T-helper 1 cell (primary cell): ENCODE measurements at regions not wholly inside any gene's neighbourhood (a gene's known extent, or its start where the extent isn't known, plus 50 kb on each side); places are given as distances from the start of the nearest gene placed in this dataset.

Source experiments
- DNase-seq, 5 donors: peaks; one replicate each; pipeline ENCODE4 v3.0.0-alpha.2; 2012 to 2020

DNA sequence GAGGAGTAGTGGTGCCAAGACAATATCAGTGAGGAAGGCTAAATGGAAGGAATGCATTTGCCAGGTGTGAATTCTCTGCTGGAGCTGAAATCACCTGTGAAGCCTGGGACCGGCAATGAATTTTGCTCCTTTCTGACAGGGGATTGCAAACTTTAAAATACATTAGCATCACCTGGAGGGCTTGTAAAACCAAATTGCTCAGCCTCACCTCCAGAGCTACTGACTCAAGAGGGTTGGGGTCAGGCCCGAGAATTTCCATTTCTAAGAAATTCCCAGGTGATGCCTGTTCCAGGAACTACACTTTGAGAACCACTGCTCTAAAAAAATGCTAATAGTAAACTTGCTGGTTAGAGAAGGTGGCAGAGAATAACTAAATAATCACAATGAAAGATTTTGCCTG, 445.6 kb upstream of the RBMS3 start:
- DNase-seq, result no peak

DNA sequence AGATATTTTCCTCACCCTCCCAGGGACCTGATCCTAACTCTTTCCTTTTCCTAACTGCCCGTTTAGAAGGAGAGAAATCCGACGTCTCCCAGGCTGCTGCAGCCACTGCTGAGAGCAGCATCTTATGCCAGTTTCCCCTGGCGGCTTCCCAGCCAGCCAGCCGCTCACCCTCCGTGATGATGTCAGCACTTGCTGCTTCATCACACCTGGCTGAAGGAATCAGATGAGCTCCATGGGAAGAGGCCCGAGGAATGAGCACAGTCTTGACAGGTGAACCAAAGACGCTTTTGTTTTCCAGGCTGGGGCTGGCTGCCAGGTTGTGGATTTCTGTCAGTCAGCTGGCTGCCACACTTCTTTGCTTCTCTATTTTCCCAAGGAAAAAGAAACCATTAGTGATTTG, 445.1 kb upstream of the RBMS3 start:
- DNase-seq, result no peak

DNA sequence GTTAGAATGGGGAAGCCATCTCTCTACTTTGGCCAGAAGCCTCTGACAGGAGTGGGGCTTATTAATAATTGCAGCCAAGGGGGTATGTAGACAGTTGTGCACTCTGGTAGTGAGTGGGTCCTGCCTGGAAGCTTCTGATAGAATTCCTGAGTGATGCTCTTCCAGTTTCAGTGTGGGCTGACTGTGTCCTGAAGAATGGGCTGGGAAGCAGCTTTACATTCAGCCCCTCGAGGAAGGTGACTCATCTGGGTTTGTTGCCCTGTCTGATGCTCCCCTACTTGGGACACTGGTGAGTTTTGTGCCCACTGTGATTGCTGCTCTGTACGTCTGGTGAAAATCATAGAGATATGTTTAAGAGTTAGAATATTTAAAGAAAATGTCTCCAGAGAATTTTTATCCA, 444.7 kb upstream of the RBMS3 start:
- DNase-seq, result no peak

DNA sequence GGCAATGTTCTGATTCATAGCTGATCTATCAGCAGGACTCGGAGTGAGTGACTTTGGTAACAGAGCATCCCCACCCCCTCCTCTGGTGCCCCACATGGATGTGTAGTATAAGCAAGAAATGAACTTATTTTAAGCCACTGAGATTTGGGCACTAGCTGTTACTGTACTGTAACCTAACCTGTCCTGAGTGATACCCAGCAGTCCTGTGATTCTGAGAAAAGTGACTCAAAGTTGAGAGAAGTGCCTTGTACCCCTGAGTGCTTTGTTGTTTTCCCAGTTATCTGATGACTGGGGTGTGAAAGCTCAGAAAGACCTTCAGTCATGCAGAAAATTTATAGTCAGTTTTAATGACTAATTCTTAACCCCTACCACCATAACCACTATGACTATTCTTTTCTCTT, 439.9 kb upstream of the RBMS3 start:
- peak in 1 of 5 donors; percentile 86 for DNase-seq

DNA sequence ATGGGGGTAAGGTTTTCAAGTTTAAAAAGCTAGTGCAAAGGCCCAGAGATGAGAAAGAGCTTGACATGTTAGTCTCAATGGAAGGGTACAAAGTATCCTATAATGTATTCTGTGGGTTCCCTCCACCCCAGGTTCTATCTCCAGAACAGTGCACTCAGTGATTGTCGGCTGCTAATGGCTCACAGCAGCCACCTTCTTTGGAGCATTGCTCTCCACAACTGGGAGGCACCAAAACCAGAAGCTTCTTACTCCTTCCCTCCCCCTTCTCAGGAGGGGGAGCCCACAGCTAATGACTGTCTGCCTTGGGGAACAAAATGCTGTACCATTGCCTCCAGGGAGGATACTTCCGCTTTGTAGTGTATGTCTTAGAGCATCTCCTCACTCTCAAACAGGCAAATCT, 439.4 kb upstream of the RBMS3 start:
- DNase-seq, result peak in 1 of 5 donors; percentile 47

DNA sequence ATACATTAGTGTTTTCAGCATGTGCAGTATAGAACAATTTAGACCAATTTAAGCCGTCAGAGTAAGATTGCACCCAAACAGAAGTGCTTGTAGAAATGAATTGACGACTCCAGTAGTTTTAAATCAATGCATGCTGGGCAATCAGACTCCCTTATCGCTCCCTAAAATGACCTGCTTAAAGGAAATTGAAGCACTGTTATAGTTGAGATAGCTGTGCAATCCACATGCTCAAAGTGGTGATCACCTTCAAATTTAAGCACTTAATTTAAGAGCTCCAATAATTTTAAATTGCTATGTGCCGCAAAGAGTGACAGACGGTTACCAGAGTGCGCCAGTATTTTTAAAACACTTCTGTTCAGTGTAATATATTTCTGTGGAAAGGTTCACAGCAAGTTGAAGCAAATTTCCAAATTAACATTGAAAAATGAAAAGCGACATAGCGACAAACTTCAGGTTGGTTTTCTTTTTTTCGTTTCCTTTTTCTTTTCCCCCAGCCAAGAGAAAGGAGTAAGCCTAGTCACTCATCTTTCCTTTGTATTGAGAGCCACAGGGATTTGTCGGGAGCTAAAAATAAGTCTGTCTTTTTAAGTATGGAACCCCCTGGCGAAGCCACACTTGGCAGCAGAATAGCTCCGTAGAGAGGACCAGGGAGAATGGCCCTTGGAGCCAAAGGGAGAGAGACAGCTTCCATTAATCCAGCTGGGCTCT, 436.4 kb upstream of the RBMS3 start:
- DNase-seq, result no peak

DNA sequence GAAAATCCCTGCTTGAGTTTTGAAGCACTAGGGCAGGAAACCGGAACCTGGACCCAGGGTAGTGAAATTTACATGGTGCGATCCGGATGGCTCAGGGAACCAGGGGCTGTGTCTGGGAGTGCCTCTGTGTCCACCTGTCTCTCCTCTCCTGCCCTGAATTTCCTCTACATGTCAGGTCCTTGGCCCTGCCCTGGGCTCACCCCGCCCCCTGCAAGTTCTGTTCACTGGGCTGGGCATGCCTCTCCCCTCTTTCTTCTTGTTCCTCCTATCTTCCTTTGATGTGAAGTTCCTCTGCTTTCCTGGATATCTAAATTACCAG, 435.9 kb upstream of the RBMS3 start:
- DNase-seq, result no peak

DNA sequence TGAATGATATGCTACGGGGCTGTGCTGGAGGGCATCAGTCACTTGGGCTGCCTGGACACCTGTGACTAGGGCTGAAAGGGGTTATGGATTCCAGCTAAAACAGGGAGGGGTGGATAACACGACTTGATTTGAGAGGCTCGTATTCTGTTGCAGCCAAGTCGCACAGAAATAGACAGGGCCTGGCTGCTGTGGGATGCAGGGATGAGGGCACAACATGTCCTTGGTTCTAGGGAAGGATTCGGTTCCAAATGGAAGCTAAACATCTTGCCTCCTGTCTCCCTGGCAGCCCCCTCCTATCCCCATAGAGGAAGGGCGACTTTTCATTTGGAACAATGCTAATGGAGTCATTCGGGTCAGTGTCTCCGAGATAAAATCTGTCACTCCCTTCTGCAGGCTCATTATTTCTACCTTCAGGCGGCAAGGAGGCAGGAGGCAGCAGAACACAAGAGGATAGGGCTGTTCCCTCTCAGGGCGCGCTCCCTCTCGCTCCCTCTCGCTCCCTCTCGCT, 433.8 kb upstream of the RBMS3 start:
- DNase-seq, result no peak

DNA sequence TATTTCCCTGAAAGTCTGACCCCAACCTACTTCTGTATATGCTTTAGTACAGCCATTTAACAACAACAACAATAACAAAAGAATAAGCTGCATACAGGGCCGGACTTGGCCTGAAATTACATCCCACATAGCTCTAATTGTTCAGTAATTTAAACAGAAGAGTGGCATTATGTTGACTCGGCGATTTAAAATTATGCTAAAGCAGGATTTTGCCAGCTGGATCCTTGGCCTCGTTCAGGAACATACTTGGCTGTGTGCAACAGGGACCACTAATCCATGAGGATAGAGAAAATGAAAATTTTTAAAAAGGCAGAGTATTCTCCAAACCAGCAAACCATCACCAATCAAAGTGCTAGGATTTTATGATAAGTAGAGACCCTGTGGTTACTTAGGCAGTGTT, 433.1 kb upstream of the RBMS3 start:
- DNase-seq, result no peak

DNA sequence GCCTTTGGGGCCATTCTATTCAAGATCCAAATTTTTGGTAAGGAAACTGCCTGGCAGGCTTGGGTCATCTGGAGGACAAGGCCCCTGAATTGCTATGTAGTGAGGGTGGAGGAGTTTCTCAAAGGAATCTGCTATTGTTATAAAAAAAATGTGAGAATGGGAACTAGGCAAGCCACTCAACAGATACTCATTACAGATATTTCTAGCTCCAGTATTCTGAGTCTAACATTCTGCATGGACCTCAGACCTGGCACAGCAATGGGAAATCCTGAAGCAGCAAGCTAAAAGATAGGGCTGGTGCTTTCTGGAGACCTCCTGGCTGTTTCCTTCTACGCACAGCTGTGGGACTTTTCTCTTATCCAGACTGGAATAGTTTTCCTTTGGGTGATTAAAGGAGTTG, 430.7 kb upstream of the RBMS3 start:
- DNase-seq, result no peak

DNA sequence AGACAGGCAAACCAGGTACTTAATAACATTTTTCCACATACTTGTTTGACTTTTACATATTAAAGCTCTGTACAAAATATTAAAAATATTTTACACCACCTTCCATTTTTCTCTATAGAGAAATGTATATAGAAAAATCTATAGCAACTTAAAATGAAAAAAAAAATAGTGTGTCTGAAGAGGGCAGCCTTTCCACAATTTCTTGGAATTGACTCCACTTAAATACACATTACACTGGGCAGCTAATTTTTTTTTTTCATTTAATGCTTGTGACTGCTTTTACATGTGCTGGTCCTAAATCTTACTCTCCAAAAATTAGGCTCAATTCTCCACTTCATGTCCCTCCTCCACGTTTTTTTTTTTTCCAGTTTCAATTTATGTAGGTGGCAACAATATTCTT, 427.0 kb upstream of the RBMS3 start:
- DNase-seq, result no peak

DNA sequence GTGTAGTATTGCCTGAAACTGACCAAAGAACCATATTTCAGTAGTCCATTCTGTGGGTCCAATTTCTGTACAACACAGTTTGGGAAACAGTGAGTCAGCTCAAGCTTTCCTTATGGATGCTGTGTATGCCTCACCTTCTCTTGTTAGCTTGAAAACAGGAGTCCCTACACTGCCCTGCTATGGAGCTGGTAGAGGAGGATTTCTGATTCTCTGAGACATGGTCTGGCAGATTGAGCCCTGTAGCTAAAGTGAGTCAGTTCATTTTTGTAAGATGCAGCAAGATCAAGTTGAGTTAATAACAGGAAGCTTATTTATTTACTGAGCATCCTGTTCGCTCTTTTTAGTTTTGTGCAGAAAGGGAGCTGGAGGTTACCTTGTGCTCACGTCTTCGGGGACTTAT, 424.1 kb upstream of the RBMS3 start:
- DNase-seq, result no peak

DNA sequence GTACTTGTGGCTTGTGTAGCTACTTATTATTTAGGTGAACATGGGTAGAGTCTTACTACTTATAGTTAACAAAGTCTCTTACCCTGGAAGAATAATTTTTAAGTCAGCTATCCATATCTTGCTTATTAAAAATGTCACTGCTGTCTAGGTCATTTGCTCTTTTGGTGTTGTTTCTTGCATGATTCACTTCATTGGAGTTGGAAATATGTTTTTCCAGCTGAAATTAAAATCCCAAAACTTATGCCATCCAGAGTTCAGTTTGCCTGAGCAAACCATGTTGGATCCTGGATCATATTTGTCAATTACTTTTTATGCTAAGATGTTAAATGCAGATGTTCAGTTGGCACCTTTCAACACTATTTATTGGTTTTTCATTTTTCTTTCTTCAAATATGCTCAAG, 421.0 kb upstream of the RBMS3 start:
- no peak for DNase-seq

DNA sequence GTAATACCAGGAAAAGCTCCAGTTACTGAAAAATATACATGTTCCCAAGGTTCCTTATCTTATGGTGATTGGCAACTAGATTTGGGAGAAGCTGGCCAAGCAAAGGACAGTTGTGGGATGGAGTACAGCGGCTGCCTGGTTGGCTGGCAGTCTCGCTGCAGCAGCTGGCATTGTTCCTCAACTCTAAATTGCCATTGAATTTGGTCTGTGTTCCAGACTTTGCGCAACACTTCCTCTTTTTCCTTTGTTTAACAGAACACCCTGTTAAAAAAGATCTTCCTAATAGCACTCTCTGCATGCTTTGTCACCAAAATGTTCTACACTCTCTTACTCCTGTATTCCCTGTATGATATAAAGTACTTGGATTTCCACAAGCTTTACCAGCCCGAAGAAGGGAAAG, 420.6 kb upstream of the RBMS3 start:
- no peak for DNase-seq

DNA sequence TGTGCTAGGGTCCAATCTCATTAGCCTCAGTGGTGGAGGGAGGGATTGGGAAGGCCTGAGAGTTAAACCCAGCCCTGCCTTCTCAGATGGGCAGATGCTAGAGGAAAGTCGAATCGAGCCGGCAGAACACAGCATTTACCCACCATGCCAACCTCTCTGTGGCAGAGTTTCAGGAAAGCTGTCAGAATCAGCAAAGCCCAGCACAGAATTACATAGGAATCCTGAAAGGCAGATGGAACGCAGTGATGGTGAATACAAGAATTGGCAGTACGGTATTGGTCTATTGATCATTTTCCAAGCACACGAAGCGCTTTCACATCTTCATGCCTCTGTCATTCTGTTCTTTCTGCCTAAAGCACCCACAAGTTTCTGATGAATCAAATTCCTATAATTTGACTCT, 417.7 kb upstream of the RBMS3 start:
- DNase-seq, result no peak

DNA sequence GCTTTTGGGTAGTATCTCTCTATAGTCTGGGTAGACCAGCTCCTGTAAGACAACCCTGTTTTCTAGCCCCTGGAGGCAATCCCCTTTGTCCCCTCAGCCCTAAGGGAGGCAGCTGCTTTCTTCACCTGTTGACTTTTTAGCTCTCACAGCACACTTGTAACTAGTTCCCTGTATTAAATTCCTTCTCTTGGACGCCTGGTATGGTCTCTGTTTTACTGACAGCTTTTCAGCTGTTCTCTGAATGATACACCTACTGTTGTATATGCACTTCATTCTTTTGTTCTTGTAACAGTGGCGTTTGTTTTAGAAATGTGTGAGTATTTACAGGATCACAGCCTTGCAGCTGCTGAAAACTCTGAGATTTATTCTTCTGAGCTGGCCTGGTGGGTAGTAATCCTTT, 413.0 kb upstream of the RBMS3 start:
- DNase-seq, result no peak

DNA sequence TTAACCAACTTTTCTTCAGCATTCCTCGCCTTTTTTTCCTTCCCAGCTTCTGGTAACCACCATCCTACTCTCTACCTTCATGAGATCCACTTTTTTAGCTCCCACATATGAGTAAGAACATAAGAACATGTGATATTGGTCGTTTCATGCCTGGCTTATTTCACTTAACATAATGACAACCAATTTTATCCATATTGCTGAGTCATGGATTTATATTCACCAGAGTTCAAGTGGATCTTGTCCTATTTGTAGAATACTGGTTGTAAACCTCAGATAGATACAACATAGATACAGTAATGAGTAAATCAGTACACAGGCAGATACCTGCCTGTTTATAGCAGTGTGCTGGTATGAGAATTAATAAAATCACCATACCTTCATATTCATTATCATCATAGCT, 412.0 kb upstream of the RBMS3 start:
- no peak for DNase-seq

DNA sequence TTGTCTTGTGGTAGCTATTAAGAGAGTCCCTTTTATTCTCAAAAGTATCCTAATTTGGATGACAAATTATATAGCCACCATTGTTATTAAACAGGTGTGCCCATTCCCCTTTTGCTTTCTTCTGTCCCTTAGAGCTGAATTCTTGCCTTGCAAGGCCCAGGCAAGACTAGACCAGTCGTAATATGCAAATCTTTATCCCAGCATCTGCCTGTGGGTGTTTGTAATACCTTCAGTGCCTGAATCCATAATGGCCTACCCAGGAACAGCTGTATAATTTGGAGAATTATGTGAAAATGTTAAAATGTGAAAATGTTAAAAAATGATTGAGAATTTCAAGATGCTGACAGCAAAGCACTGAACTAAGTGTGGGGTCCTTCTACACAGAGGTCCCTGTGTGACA, 403.0 kb upstream of the RBMS3 start:
- DNase-seq, result no peak

DNA sequence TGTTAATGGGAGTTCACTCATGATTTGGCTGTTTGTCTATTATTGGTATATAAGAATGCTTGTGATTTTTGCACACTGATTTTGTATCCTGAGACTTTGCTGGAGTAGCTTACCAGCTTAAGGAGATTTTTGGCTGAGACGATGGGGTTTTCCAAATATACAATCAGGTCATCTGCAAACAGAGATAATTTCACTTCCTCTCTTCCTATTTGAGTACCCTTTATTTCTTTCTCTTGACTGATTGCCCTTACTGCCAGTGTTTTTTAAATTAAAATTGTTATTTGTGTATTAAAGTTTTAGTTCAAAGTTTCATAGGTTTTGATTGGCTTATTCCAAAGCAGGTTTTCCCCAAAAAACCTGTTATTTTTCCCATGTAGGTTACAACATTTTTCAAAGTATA, 390.5 kb upstream of the RBMS3 start:
- no peak for DNase-seq

DNA sequence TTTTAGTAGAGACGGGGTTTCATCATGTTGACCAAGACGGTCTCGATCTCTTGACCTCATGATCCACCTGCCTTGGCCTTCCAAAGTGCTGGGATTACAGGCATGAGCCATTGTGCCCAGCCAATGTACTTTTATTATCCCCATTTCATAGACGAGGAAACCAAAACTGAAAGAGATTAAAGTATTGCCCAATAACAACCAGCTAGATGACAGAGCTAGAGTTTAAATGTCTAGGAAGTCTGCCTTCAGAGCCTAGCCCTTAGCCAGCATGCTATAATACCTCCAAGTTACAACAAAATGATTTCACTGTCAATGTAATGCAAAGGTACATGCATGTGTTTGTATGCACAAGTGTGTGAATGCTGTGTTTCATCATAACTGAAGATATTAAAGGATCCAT, 389.4 kb upstream of the RBMS3 start:
- no peak for DNase-seq

DNA sequence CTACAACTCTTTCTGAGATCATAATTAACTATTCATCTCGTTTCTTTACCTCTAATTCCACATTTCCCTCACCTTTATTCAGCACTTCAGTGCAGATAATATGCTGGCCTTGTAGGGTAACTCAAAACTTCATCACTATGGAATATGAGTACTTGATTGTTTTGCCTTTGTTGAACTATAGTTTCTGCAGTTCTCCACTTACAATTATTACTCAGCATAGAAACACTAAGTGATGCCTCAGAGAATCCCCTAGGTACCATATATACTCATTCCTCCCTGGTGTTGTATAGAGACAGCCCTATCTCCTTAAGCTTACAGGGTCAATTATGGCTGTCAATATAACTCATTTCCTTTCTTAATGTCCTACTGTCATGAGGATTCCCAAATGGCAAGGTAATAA, 380.6 kb upstream of the RBMS3 start:
- no peak for DNase-seq

DNA sequence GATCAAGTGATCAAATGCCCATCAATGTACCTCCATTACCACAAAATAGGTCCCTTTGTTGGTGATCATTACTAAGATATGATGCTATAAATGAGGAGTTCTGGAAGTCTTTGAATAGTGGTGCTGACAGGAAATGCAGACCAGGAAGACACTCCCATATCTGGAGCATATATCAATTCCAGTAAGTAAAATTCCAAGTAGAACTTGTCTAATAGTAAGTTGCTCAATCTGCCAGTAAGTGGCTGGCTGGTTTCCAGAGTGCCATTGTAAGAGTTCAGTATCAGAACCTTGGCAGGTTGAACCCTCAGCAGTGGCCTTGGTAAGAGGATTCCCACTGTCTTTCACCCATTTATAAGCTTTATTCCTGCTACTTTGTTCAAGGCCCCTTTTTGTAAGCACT, 379.9 kb upstream of the RBMS3 start:
- DNase-seq, result no peak

DNA sequence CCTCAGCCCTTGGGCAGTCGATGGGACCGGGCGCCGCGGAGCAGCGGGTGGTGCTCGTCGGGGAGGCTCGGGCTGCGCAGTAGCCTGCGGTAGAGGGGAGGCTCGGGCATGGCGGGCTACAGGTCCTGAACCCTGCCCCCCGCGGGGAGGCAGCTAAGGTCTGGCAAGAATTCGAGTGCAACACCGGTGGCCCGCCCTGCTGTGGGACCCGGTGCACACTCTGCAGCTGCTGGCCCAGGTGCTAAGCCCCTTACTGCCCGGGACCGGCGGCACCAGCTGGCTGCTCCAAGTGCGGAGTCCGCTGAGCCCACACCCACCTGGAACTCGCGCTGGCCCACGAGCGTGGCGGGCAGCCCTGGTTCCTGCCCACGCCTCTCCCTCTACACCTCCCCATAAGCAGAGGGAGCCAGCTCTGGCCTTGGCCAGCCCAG, 377.7 kb upstream of the RBMS3 start:
- no peak for DNase-seq

DNA sequence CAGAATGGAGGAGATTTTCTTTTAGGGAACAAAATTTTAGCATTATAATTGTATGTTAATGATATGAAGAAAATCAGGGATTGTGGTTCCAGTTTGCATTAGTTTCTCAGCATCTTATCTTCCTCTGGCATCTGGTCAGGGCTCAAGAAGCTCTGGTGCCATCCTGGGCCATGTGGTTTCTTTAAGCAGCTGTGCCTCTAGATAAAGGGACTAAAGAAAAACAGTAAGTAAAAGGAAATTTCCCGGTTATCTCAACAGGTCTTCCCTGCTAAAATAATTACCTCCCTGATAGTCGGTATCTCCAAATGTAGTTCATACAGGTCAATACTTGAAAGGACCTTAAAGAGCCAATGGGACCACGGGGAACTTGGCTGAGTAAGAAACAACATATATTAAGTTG, 375.1 kb upstream of the RBMS3 start:
- no peak for DNase-seq

DNA sequence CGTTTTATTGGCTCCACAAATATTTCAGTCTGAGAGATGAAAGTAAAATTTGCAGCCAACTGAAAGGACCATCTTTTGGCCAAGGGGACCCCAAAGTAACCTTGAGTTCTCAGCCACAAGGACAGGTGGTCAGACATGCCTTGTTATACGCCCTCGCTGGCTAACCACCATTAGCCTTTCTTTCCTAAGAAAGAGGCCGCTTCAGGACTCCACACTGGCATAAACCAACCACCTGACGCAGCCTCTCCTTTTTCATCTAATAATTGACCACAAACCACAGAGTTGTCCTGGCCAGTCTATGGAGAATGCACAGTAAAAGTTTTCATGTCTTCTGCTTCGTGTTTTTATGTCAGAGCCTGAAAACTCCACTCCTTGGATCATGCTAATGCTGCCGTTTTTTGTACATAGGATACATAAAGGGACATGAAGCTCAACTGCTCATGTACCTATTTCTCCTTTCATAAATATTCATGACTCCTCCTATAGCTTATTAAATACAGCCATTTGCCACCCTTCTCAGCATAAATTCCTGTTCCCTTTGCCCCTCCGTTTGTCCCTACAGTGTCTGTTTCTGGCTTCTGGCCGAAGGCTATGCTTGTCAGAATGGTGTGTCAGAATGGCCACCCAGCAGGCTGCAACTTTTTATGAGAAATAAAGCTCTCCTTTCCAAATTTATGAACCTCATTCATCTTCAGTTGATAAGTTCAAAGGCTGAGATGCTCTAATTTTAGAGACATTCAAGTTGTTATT, 374.1 kb upstream of the RBMS3 start:
- no peak for DNase-seq
